GM23338 (cell line): ENCODE measurements at regions not wholly inside any gene's neighbourhood (a gene's known extent, or its start where the extent isn't known, plus 50 kb on each side); places are given as distances from the start of the nearest gene placed in this dataset.

Experiments
- ATAC-seq: fragments of 200-7000 bp; cut with Tn5 transposase; 3 replicates; pipeline ENCODE4 v1.9.1; 2020
- DNase-seq: peaks from one replicate; pipeline ENCODE4 v3.0.0-alpha.2; 2015; ENCODE audit warnings: low spot score
- H2AFZ ChIP-seq: fragments of 200-600 bp; sonication (generic); 2 replicates; pipeline ENCODE4 v1.8.0; 2016; ENCODE audit warnings: antibody characterized with exemption, mild to moderate bottlenecking, moderate library complexity
- H3F3A ChIP-seq: fragments of 200-600 bp; sonication (generic); replicated peaks from 2 replicates; pipeline ENCODE4 v1.8.0; 2017; ENCODE audit warnings: antibody characterized with exemption, mixed run types, low read depth
- H3K27ac ChIP-seq: fragments of 200-600 bp; sonication (generic); 2 replicates; pipeline ENCODE4 v1.6.1; 2016; ENCODE audit warnings: low read depth
- H3K27me3 ChIP-seq: fragments of 200-600 bp; sonication (generic); 2 replicates; pipeline ENCODE4 v1.8.0; 2016; ENCODE audit warnings: mild to moderate bottlenecking, mixed run types, moderate library complexity; ENCODE audit not compliant: insufficient read depth
- H3K36me3 ChIP-seq: fragments of 200-600 bp; sonication (generic); 2 replicates; pipeline ENCODE4 v1.8.0; 2016; ENCODE audit warnings: mild to moderate bottlenecking; ENCODE audit not compliant: insufficient read depth
- H3K4me1 ChIP-seq: fragments of 200-600 bp; sonication (generic); 2 replicates; pipeline ENCODE4 v1.8.0; 2016; ENCODE audit warnings: mild to moderate bottlenecking, moderate library complexity; ENCODE audit not compliant: insufficient read depth
- H3K4me2 ChIP-seq: fragments of 200-600 bp; sonication (generic); 2 replicates; pipeline ENCODE4 v1.7.1; 2017; ENCODE audit warnings: mixed run types
- H3K4me3 ChIP-seq: fragments of 200-600 bp; sonication (generic); 2 replicates; pipeline ENCODE4 v1.6.1; 2016; ENCODE audit warnings: mixed run types
- H3K79me2 ChIP-seq: fragments of 200-600 bp; sonication (generic); replicated peaks from 2 replicates; pipeline ENCODE4 v1.8.0; 2017; ENCODE audit warnings: mild to moderate bottlenecking; ENCODE audit not compliant: insufficient read depth
- H3K9me2 ChIP-seq: fragments of 200-600 bp; sonication (generic); 2 replicates; pipeline ENCODE4 v1.8.0; 2017; ENCODE audit not compliant: insufficient read depth
- H4K20me1 ChIP-seq: fragments of 200-600 bp; sonication (generic); replicated peaks from 2 replicates; pipeline ENCODE4 v1.8.0; 2017; ENCODE audit warnings: mild to moderate bottlenecking; ENCODE audit not compliant: insufficient read depth
- H3K27ac Mint-ChIP-seq: 2 replicates; pipeline ENCODE4 v1.8.0; 2020; ENCODE audit warnings: inconsistent platforms, mild to moderate bottlenecking, moderate library complexity, mixed read lengths
- H3K27me3 Mint-ChIP-seq: 3 replicates; pipeline ENCODE4 v1.8.0; 2022; ENCODE audit warnings: low read depth, mild to moderate bottlenecking, moderate library complexity, mixed read lengths, inconsistent platforms; ENCODE audit not compliant: insufficient read depth, poor library complexity
- H3K36me3 Mint-ChIP-seq: 3 replicates; pipeline ENCODE4 v1.8.0; 2021; ENCODE audit warnings: low read depth, mild to moderate bottlenecking, inconsistent platforms, moderate library complexity, mixed read lengths
- H3K4me1 Mint-ChIP-seq: 3 replicates; pipeline ENCODE4 v1.8.0; 2020; ENCODE audit warnings: mild to moderate bottlenecking, inconsistent platforms, mixed read lengths
- H3K4me3 Mint-ChIP-seq: 3 replicates; pipeline ENCODE4 v1.8.0; 2021; ENCODE audit warnings: moderate library complexity, mild to moderate bottlenecking, inconsistent platforms, mixed read lengths
- H3K9me3 Mint-ChIP-seq: 3 replicates; pipeline ENCODE4 v1.8.0; 2020; ENCODE audit warnings: moderate library complexity, mild to moderate bottlenecking, inconsistent platforms, mixed read lengths
- CREB1 ChIP-seq: fragments of 250-450 bp; sonication (Bioruptor Pico); IDR thresholded peaks from 2 replicates; pipeline ENCODE4 v1.5.0; 2020; ENCODE audit warnings: low read depth, mild to moderate bottlenecking, moderate library complexity
- CTCF ChIP-seq, 2 experiments: fragments of 200-600 bp in 1 of 2; sonication (generic) in 1 of 2; conservative IDR thresholded peaks; 2 replicates each; pipeline versions ENCODE4 v1.5.1 to v1.6.1; 2016 to 2017; ENCODE audit warnings: antibody characterized with exemption in 2 of 2, low read depth in 2 of 2, mild to moderate bottlenecking in 2 of 2, moderate library complexity in 1 of 2
- EZH2 ChIP-seq: fragments of 200-600 bp; sonication (generic); IDR thresholded peaks from one replicate; pipeline ENCODE4 v1.8.0; 2017; ENCODE audit warnings: antibody characterized with exemption, mild to moderate bottlenecking, low read depth; ENCODE audit not compliant: unreplicated experiment
- EZH2phosphoT487 ChIP-seq: fragments of 200-600 bp; sonication (generic); IDR thresholded peaks from one replicate; pipeline ENCODE4 v1.8.1; 2018; ENCODE audit warnings: antibody characterized with exemption; ENCODE audit not compliant: unreplicated experiment
- JUNB ChIP-seq: IDR thresholded peaks from one replicate; pipeline ENCODE4 v1.6.1; 2016; ENCODE audit warnings: antibody characterized with exemption; ENCODE audit not compliant: unreplicated experiment
- NANOG ChIP-seq: IDR thresholded peaks from 2 replicates; pipeline ENCODE4 v1.6.1; 2016; ENCODE audit warnings: antibody characterized with exemption, borderline replicate concordance
- POLR2AphosphoS5 ChIP-seq: IDR thresholded peaks from 2 replicates; pipeline ENCODE4 v1.6.1; 2016; ENCODE audit warnings: antibody characterized with exemption, low read depth
- REST ChIP-seq: IDR thresholded peaks from one replicate; pipeline ENCODE4 v1.6.1; 2018; ENCODE audit warnings: antibody characterized with exemption; ENCODE audit not compliant: unreplicated experiment
- STAT1 ChIP-seq: IDR thresholded peaks from one replicate; pipeline ENCODE4 v1.6.1; 2016; ENCODE audit warnings: antibody characterized with exemption; ENCODE audit not compliant: unreplicated experiment
- ZNF114 ChIP-seq: fragments of 250-450 bp; sonication (Bioruptor Pico); IDR thresholded peaks from 2 replicates; pipeline ENCODE4 v1.5.0; 2020; ENCODE audit warnings: mild to moderate bottlenecking, moderate library complexity
- ZNF331 ChIP-seq: fragments of 250-450 bp; sonication (Bioruptor Pico); IDR thresholded peaks from 2 replicates; pipeline ENCODE4 v1.5.0; 2020; ENCODE audit warnings: low read depth, mild to moderate bottlenecking, moderate library complexity
- TF ChIP-seq, protein P1 (sequence below): fragments of 250-450 bp; sonication (Bioruptor Pico); IDR thresholded peaks from 2 replicates; pipeline ENCODE4 v1.5.0; 2020; ENCODE audit warnings: mild to moderate bottlenecking, moderate library complexity
- TF ChIP-seq, protein P2 (sequence below): IDR thresholded peaks from 2 replicates; pipeline ENCODE4 v1.6.1; 2016; ENCODE audit warnings: antibody characterized with exemption

- Mint-ChIP-seq H3K9me3 (no peaks in the 10 kb centered on the region), H3K27ac (no peak overlapping the region), H3K4me3 (no peak overlapping the region), H3K4me1 (peaks cover 17% of the 10 kb centered on the region), H3K27me3 (no peaks in the 10 kb centered on the region), H3K36me3 (no peaks in the 10 kb centered on the region)
- Histone ChIP-seq H4K20me1 (0 out of 2 replicates have a peak, but pooled peaks cover 3% of the 10 kb centered on the region), H3K4me3 (no peak overlapping the region), H3K9me2 (0 out of 2 replicates have a peak, but pooled peaks cover 4% of the 10 kb centered on the region), H3K27ac (no peak overlapping the region), H3K4me1 (0 out of 2 replicates have a peak, but pooled peaks cover 4% of the 10 kb centered on the region), H3K79me2 (no peaks in the 10 kb centered on the region), H3K4me2 (no peak overlapping the region), H3F3A (no peaks in the 10 kb centered on the region), H2AFZ (no peak overlapping the region), H3K36me3 (no peaks in the 10 kb centered on the region), H3K27me3 (no peaks in the 10 kb centered on the region)
- ATAC-seq (no peak), DNase-seq (no peak)
- TF ChIP-seq, protein P1, sequence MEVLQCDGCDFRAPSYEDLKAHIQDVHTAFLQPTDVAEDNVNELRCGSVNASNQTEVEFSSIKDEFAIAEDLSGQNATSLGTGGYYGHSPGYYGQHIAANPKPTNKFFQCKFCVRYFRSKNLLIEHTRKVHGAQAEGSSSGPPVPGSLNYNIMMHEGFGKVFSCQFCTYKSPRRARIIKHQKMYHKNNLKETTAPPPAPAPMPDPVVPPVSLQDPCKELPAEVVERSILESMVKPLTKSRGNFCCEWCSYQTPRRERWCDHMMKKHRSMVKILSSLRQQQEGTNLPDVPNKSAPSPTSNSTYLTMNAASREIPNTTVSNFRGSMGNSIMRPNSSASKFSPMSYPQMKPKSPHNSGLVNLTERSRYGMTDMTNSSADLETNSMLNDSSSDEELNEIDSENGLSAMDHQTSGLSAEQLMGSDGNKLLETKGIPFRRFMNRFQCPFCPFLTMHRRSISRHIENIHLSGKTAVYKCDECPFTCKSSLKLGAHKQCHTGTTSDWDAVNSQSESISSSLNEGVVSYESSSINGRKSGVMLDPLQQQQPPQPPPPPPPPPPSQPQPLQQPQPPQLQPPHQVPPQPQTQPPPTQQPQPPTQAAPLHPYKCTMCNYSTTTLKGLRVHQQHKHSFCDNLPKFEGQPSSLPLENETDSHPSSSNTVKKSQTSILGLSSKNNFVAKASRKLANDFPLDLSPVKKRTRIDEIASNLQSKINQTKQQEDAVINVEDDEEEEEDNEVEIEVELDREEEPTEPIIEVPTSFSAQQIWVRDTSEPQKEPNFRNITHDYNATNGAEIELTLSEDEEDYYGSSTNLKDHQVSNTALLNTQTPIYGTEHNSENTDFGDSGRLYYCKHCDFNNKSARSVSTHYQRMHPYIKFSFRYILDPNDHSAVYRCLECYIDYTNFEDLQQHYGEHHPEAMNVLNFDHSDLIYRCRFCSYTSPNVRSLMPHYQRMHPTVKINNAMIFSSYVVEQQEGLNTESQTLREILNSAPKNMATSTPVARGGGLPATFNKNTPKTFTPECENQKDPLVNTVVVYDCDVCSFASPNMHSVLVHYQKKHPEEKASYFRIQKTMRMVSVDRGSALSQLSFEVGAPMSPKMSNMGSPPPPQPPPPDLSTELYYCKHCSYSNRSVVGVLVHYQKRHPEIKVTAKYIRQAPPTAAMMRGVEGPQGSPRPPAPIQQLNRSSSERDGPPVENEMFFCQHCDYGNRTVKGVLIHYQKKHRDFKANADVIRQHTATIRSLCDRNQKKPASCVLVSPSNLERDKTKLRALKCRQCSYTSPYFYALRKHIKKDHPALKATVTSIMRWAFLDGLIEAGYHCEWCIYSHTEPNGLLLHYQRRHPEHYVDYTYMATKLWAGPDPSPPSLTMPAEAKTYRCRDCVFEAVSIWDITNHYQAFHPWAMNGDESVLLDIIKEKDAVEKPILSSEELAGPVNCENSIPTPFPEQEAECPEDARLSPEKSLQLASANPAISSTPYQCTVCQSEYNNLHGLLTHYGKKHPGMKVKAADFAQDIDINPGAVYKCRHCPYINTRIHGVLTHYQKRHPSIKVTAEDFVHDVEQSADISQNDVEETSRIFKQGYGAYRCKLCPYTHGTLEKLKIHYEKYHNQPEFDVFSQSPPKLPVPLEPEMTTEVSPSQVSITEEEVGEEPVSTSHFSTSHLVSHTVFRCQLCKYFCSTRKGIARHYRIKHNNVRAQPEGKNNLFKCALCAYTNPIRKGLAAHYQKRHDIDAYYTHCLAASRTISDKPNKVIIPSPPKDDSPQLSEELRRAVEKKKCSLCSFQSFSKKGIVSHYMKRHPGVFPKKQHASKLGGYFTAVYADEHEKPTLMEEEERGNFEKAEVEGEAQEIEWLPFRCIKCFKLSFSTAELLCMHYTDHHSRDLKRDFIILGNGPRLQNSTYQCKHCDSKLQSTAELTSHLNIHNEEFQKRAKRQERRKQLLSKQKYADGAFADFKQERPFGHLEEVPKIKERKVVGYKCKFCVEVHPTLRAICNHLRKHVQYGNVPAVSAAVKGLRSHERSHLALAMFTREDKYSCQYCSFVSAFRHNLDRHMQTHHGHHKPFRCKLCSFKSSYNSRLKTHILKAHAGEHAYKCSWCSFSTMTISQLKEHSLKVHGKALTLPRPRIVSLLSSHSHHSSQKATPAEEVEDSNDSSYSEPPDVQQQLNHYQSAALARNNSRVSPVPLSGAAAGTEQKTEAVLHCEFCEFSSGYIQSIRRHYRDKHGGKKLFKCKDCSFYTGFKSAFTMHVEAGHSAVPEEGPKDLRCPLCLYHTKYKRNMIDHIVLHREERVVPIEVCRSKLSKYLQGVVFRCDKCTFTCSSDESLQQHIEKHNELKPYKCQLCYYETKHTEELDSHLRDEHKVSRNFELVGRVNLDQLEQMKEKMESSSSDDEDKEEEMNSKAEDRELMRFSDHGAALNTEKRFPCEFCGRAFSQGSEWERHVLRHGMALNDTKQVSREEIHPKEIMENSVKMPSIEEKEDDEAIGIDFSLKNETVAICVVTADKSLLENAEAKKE, result no peak
- TF ChIP-seq JUNB, result no peak
- no peak for TF ChIP-seq STAT1
- no peak for TF ChIP-seq REST
- TF ChIP-seq EZH2, result no peak
- TF ChIP-seq EZH2phosphoT487, result no peak
- TF ChIP-seq, protein P2, sequence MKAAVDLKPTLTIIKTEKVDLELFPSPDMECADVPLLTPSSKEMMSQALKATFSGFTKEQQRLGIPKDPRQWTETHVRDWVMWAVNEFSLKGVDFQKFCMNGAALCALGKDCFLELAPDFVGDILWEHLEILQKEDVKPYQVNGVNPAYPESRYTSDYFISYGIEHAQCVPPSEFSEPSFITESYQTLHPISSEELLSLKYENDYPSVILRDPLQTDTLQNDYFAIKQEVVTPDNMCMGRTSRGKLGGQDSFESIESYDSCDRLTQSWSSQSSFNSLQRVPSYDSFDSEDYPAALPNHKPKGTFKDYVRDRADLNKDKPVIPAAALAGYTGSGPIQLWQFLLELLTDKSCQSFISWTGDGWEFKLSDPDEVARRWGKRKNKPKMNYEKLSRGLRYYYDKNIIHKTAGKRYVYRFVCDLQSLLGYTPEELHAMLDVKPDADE, result no peak
- no peak for TF ChIP-seq CREB1 (CRISPR knock-in tag)
- TF ChIP-seq ZNF331 (CRISPR knock-in tag), result no peak
- no peak for TF ChIP-seq NANOG
- TF ChIP-seq CTCF (conservative IDR thresholded peaks at IDR 0.05; ENCODE audit: low read depth in 2 of 2), result no peak
- TF ChIP-seq POLR2AphosphoS5, result no peak
- no peak for TF ChIP-seq ZNF114 (CRISPR knock-in tag)
Measured at GRCh38 chr11:8784954-8785353, 102.4 kb downstream of the RPL27A start.
